ENCODE measurements at regions not wholly inside any gene's neighbourhood (a gene's known extent, or its start where the extent isn't known, plus 50 kb on each side); places are given as distances from the start of the nearest gene placed in this dataset.

DNA sequence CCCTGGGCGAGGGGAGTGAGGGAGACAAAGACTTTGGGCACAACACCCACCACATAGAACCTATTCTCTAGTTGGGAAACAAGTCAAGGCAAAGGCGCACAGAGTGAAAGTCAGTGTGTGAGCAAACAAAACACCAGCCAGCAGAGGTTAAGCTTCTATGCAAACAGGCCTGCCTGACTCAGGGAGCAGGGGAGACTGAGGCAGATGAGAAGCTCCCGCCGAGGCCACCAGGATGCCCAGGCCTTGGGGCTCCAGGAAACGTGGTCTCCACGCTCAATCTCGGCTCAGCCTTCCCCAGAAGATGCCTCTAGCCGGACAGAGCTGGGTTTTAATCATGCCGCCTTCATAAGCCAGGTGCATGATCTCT is 74.1 kb upstream of the KCNMA1 start:
- TF ChIP-seq, protein P1, sequence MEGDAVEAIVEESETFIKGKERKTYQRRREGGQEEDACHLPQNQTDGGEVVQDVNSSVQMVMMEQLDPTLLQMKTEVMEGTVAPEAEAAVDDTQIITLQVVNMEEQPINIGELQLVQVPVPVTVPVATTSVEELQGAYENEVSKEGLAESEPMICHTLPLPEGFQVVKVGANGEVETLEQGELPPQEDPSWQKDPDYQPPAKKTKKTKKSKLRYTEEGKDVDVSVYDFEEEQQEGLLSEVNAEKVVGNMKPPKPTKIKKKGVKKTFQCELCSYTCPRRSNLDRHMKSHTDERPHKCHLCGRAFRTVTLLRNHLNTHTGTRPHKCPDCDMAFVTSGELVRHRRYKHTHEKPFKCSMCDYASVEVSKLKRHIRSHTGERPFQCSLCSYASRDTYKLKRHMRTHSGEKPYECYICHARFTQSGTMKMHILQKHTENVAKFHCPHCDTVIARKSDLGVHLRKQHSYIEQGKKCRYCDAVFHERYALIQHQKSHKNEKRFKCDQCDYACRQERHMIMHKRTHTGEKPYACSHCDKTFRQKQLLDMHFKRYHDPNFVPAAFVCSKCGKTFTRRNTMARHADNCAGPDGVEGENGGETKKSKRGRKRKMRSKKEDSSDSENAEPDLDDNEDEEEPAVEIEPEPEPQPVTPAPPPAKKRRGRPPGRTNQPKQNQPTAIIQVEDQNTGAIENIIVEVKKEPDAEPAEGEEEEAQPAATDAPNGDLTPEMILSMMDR (IDR thresholded peaks at IDR 0.05; ENCODE audit: low read length), result no peak
- no peak for TF ChIP-seq EZH2 (IDR thresholded peaks at IDR 0.05; ENCODE audit: borderline replicate concordance, low read length)

All from OCI-LY1 (cell line).